Keratinocyte (primary cell): ENCODE measurements at regions not wholly inside any gene's neighbourhood (a gene's known extent, or its start where the extent isn't known, plus 50 kb on each side); places are given as distances from the start of the nearest gene placed in this dataset.

ENCODE experiments used
- EZH2 ChIP-seq: IDR thresholded peaks from one replicate; pipeline ENCODE4 v1.6.1; 2012; ENCODE audit warnings: inconsistent platforms, mild to moderate bottlenecking, low read length, moderate library complexity
- TF ChIP-seq, protein P1 (sequence below), 3 experiments: IDR thresholded peaks in 1 of 3; conservative IDR thresholded peaks in 1 of 3; optimal IDR thresholded peaks in 1 of 3; 2 replicates in 2 of 3; 3 replicates in 1 of 3; pipeline versions ENCODE3 to v1.5.1; 2011; ENCODE audit warnings: low read length in 3 of 3, mild to moderate bottlenecking in 3 of 3, moderate library complexity in 2 of 3, control low read depth in 1 of 3, inconsistent platforms in 1 of 3; ENCODE audit not compliant: insufficient read depth in 2 of 3; ENCODE audit errors: extremely low read depth in 1 of 3

DNA sequence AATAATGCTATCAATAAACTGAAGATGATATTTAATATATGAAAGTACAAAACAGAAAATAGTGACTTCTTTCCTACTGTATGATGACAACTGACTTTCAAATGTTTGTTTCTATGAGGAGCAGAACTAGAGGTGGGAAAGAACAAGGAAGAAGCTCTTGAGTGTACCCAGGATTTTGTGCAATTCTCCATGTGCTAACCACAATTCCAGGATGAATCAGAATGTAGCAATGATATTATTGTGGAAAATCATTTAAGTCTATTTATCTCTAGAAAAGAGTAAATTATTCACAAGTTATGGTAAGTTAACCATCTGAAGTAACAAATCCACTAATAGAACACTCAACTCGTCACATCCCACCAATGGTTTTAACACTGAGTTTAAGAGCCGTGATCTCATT lies 324.1 kb upstream of the EMCN start:
- no peak for TF ChIP-seq EZH2
- TF ChIP-seq, protein P1, sequence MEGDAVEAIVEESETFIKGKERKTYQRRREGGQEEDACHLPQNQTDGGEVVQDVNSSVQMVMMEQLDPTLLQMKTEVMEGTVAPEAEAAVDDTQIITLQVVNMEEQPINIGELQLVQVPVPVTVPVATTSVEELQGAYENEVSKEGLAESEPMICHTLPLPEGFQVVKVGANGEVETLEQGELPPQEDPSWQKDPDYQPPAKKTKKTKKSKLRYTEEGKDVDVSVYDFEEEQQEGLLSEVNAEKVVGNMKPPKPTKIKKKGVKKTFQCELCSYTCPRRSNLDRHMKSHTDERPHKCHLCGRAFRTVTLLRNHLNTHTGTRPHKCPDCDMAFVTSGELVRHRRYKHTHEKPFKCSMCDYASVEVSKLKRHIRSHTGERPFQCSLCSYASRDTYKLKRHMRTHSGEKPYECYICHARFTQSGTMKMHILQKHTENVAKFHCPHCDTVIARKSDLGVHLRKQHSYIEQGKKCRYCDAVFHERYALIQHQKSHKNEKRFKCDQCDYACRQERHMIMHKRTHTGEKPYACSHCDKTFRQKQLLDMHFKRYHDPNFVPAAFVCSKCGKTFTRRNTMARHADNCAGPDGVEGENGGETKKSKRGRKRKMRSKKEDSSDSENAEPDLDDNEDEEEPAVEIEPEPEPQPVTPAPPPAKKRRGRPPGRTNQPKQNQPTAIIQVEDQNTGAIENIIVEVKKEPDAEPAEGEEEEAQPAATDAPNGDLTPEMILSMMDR (optimal IDR thresholded peaks at IDR 0.05 in 1 of 3, IDR thresholded peaks at IDR 0.05 in 1 of 3, conservative IDR thresholded peaks at IDR 0.05 in 1 of 3; ENCODE audit: extremely low read depth in 1 of 3, insufficient read depth in 2 of 3, low read length in 3 of 3), result no peak
